Panc1 (cell line): ENCODE measurements at regions not wholly inside any gene's neighbourhood (a gene's known extent, or its start where the extent isn't known, plus 50 kb on each side); places are given as distances from the start of the nearest gene placed in this dataset.

Experiments used
- ATAC-seq: fragments of 200-7000 bp; cut with Tn5 transposase; 2 replicates; pipeline ENCODE4 v1.9.1; 2020; ENCODE audit warnings: mild to moderate bottlenecking, moderate library complexity
- BruUV-seq: library from RNA; stranded (reverse); fragments of 400-500 nt; replicated peaks from 2 replicates; lab custom pipeline; 2021; lab: Mats Ljungman, UMichigan
- CTCF ChIA-PET: fragments of 300-600 bp; sonication (Branson Sonifier 250); formaldehyde crosslinking; loops from one replicate; lab custom pipeline; 2022; ENCODE audit warnings: antibody characterized with exemption; lab: Charles Lee
- POLR2A ChIA-PET: fragments of 300-600 bp; sonication (Branson Sonifier 250); formaldehyde crosslinking; loops from one replicate; lab custom pipeline; 2022; ENCODE audit warnings: antibody characterized with exemption; lab: Charles Lee
- DNase-seq: peaks from one replicate; pipeline ENCODE4 v3.0.0-alpha.2; 2010; ENCODE audit warnings: low read depth, low spot score
- H3K27ac ChIP-seq: 2 replicates; pipeline ENCODE4 v1.5.1; 2011; ENCODE audit warnings: mild to moderate bottlenecking, low read length, inconsistent platforms
- H3K27me3 ChIP-seq: fragments of 200-500 bp; sonication (Bioruptor generic); 2 replicates; pipeline ENCODE4 v1.6.0; 2014; ENCODE audit warnings: low read length, inconsistent platforms; ENCODE audit not compliant: control insufficient read depth, insufficient read depth
- H3K36me3 ChIP-seq: fragments of 200-500 bp; sonication (Bioruptor generic); 2 replicates; pipeline ENCODE4 v1.5.1; 2014; ENCODE audit warnings: inconsistent platforms, mild to moderate bottlenecking, low read length, moderate library complexity; ENCODE audit not compliant: control insufficient read depth, insufficient read depth
- H3K4me1 ChIP-seq: 2 replicates; pipeline ENCODE4 v1.5.1; 2011; ENCODE audit warnings: inconsistent platforms, mild to moderate bottlenecking, low read length, moderate library complexity; ENCODE audit not compliant: control insufficient read depth, insufficient read depth
- H3K4me3 ChIP-seq, 2 experiments: 2 replicates each; pipeline ENCODE4 v1.5.1; 2011 to 2012; ENCODE audit warnings: low read depth in 2 of 2, low read length in 2 of 2, mild to moderate bottlenecking in 2 of 2, inconsistent platforms in 1 of 2, moderate library complexity in 1 of 2
- H3K9me3 ChIP-seq: fragments of 200-500 bp; sonication (Bioruptor generic); 2 replicates; pipeline ENCODE4 v1.5.1; 2014; ENCODE audit warnings: low read depth, mild to moderate bottlenecking, inconsistent platforms, low read length, moderate library complexity; ENCODE audit not compliant: control insufficient read depth, insufficient read depth
- CTCF ChIP-seq: fragments of 450-650 bp; IDR thresholded peaks from 2 replicates; pipeline ENCODE4 v1.5.1; 2017; ENCODE audit warnings: mild to moderate bottlenecking
- POLR2AphosphoS5 ChIP-seq: IDR thresholded peaks from 2 replicates; pipeline ENCODE4 v1.6.1; 2012; ENCODE audit warnings: mild to moderate bottlenecking, low read depth, low read length, moderate library complexity
- REST ChIP-seq, 2 experiments: IDR thresholded peaks; 2 replicates each; pipeline ENCODE4 v1.6.1; 2011 to 2012; ENCODE audit warnings: low read depth in 2 of 2, control low read depth in 1 of 2, low read length in 1 of 2, mild to moderate bottlenecking in 1 of 2, moderate library complexity in 1 of 2; ENCODE audit not compliant: insufficient read depth in 1 of 2
- SIN3A ChIP-seq: IDR thresholded peaks from 2 replicates; pipeline ENCODE4 v1.6.1; 2012; ENCODE audit warnings: low read depth, mild to moderate bottlenecking, low read length, moderate library complexity, borderline replicate concordance; ENCODE audit not compliant: insufficient read depth
- TCF7L2 ChIP-seq: IDR thresholded peaks from 2 replicates; pipeline ENCODE4 v1.6.1; 2011; ENCODE audit warnings: mild to moderate bottlenecking, low read depth, low read length, inconsistent platforms
- in situ Hi-C: cut with HindIII; loops from 2 replicates; pipeline ENCODE4 v1.10.0; 2016; ENCODE audit warnings: low sequenced_read_pairs, low pct_unique_long_range_greater_than_20kb
- intact Hi-C: fragments of 100-400 bp; cut with micrococcal nuclease; formaldehyde crosslinking; loops from one replicate; pipeline ENCODE4 v1.10.0; 2022; ENCODE audit not compliant: unreplicated experiment

GRCh38 chr3:115270849-115271248 is 123.8 kb upstream of the ZBTB20 start:
- BruUV-seq = no TSS peak
- H3K36me3 ChIP-seq = no peaks in the 10 kb centered on the region
- H3K4me1 ChIP-seq = no peaks in the 10 kb centered on the region
- no peaks in the 10 kb centered on the region for H3K9me3 ChIP-seq
- H3K27me3 ChIP-seq = no peaks in the 10 kb centered on the region
- DNase-seq = no peak
- CTCF ChIA-PET = no interaction called here
- no peak overlapping the region for H3K4me3 ChIP-seq
- no peak overlapping the region for H3K27ac ChIP-seq
- in situ Hi-C loops (no loop called here), intact Hi-C loops (no loop called here)
- ATAC-seq = no peak
- TF ChIP-seq REST (IDR thresholded peaks at IDR 0.05; ENCODE audit: insufficient read depth in 1 of 2, low read depth in 2 of 2, low read length in 1 of 2) (no peak), TCF7L2 (no peak), POLR2AphosphoS5 (no peak), CTCF (no peak)
- POLR2A ChIA-PET = no interaction called here

GRCh38 chr3:115272036-115272824 is 125.1 kb upstream of the ZBTB20 start:
- DNase-seq (no peak), ATAC-seq (no peak)
- Histone ChIP-seq H3K4me1 (no peaks in the 10 kb centered on the region), H3K27ac (no peak overlapping the region), H3K4me3 (no peak overlapping the region), H3K36me3 (no peaks in the 10 kb centered on the region), H3K27me3 (no peaks in the 10 kb centered on the region), H3K9me3 (no peaks in the 10 kb centered on the region)
- intact Hi-C loops (no loop called here), in situ Hi-C loops (no loop called here)
- ChIA-PET POLR2A (no interaction called here), CTCF (no interaction called here)
- TF ChIP-seq CTCF (no peak), REST (IDR thresholded peaks at IDR 0.05; ENCODE audit: insufficient read depth in 1 of 2, low read depth in 2 of 2, low read length in 1 of 2) (no peak), TCF7L2 (no peak), POLR2AphosphoS5 (no peak), SIN3A (no peak)
- BruUV-seq = no TSS peak
